ENCODE measurements at regions not wholly inside any gene's neighbourhood (a gene's known extent, or its start where the extent isn't known, plus 50 kb on each side); places are given as distances from the start of the nearest gene placed in this dataset.

GRCh38 chrX:33592396-33592795, 381.0 kb upstream of the DMD start:
- TF ChIP-seq CTCF (IDR thresholded peaks at IDR 0.05) = no peak
- no peak for TF ChIP-seq POLR2A (IDR thresholded peaks at IDR 0.05)
